Common myeloid progenitor, CD34-positive (primary cell): ENCODE measurements at regions not wholly inside any gene's neighbourhood (a gene's known extent, or its start where the extent isn't known, plus 50 kb on each side); places are given as distances from the start of the nearest gene placed in this dataset.
A peak's percentile ranks its signal among the peaks of the same experiment; 100 is the strongest.

ENCODE experiments used
- CTCF ChIA-PET: fragments of 350-600 bp; sonication (Branson Sonifier 250); formaldehyde crosslinking; loops from one replicate; lab custom pipeline; 2021; ENCODE audit warnings: antibody characterized with exemption; lab: Charles Lee
- POLR2A ChIA-PET: fragments of 350-600 bp; sonication (Branson Sonifier 250); formaldehyde crosslinking; loops from one replicate; lab custom pipeline; 2021; ENCODE audit warnings: antibody characterized with exemption; lab: Charles Lee
- DNase-seq, 3 donors: peaks; one replicate each; pipeline versions ENCODE4 v3.0.0 to v3.0.0-alpha.2; 2013
- H3K27ac ChIP-seq, 2 experiments: 1 replicate in 1 of 2; 2 replicates in 1 of 2; pipeline ENCODE4 v1.7.0; 2013; ENCODE audit warnings: inconsistent platforms in 2 of 2, low read length in 2 of 2, mild to moderate bottlenecking in 2 of 2, low read depth in 1 of 2, moderate library complexity in 1 of 2; ENCODE audit not compliant: severe bottlenecking in 2 of 2, insufficient read depth in 1 of 2, poor library complexity in 1 of 2
- H3K27me3 ChIP-seq, 5 experiments: replicated peaks in 2 of 5; 1 replicate in 3 of 5; 2 replicates in 2 of 5; pipeline versions ENCODE4 v1.6.1 to v1.7.0; 2013; ENCODE audit warnings: low read length in 4 of 5, mild to moderate bottlenecking in 2 of 5, moderate library complexity in 2 of 5, inconsistent platforms in 1 of 5; ENCODE audit not compliant: insufficient read depth in 5 of 5, control insufficient read depth in 4 of 5
- H3K36me3 ChIP-seq, 4 experiments: 1 replicate in 2 of 4; 2 replicates in 2 of 4; pipeline versions ENCODE4 v1.6.1 to v1.7.0; 2013; ENCODE audit warnings: low read length in 3 of 4, control low read depth in 1 of 4, mild to moderate bottlenecking in 1 of 4; ENCODE audit not compliant: control insufficient read depth in 4 of 4, insufficient read depth in 4 of 4
- H3K4me1 ChIP-seq, 4 experiments: 1 replicate in 3 of 4; 2 replicates in 1 of 4; pipeline versions ENCODE4 v1.6.1 to v1.7.1; 2013; ENCODE audit warnings: low read length in 3 of 4, mild to moderate bottlenecking in 3 of 4, control low read depth in 1 of 4, inconsistent platforms in 1 of 4, moderate library complexity in 1 of 4; ENCODE audit not compliant: control insufficient read depth in 4 of 4, insufficient read depth in 4 of 4; ENCODE audit errors: control extremely low read depth in 1 of 4
- H3K4me3 ChIP-seq, 7 experiments: 1 replicate in 4 of 7; 2 replicates in 3 of 7; pipeline versions ENCODE4 v1.5.1 to v1.7.0; 2013; ENCODE audit warnings: mild to moderate bottlenecking in 7 of 7, low read length in 6 of 7, moderate library complexity in 6 of 7, inconsistent platforms in 2 of 7, low read depth in 2 of 7, control low read depth in 1 of 7; ENCODE audit not compliant: insufficient read depth in 4 of 7, control insufficient read depth in 1 of 7; ENCODE audit errors: extremely low read depth in 1 of 7
- H3K9me3 ChIP-seq, 5 experiments: 1 replicate in 4 of 5; 2 replicates in 1 of 5; pipeline versions ENCODE4 v1.6.1 to v1.7.1; 2013; ENCODE audit warnings: low read length in 4 of 5, mild to moderate bottlenecking in 2 of 5, inconsistent platforms in 1 of 5, low read depth in 1 of 5, moderate library complexity in 1 of 5; ENCODE audit not compliant: control insufficient read depth in 4 of 5, insufficient read depth in 2 of 5; ENCODE audit errors: control extremely low read depth in 1 of 5
- WGBS: methylation state at CpG from one replicate; pipeline ENCODE4 v1.1.5; 2013; ENCODE audit not compliant: insufficient coverage; 5-methylcytosine and 5-hydroxymethylcytosine counted together

DNA sequence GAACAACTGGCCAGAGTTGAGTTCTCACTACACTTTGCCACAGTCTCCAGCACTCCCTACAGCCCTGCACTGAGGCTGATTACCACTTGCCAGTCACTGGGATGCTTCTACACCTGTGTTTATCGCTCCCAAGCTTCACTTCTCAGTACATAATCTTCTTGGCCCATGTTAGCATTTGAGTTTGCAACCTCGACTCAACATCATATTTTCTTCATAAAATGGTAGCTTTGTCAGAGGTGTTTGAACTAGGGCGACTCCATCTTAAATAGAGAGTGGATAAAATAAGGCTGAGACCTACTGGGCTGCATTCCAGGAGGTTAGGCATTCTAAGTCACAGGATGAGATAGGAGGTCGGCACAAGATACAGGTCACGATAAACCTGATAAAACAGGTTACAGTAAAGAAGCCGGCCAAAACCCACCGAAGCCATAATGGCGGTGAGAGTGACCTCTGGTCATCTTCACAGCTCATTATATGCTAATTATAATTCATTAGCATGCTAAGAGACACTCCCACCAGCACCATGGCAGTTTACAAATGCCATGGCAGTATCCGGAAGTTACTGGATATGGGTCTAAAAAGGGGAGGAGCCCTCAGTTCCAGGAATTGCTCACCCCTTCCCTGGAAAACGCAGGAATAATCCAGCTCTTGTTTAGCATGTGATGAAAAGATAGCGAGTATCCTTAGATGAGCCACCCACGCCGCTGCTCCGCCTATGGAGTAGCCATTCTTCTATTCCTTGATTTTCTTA is 105.8 kb upstream of the KLF6 start:
- CTCF ChIA-PET: no interaction called here
- Histone ChIP-seq H3K36me3 (no peaks in the 10 kb centered on the region), H3K4me1 (peaks cover 0 to 14% (median 8%) of the 10 kb centered on the region in 4 experiments), H3K9me3 (no peaks in the 10 kb centered on the region), H3K27ac (no peak overlapping the region), H3K4me3 (no peak overlapping the region), H3K27me3 (no peaks in the 10 kb centered on the region)
- POLR2A ChIA-PET: interaction anchor here (0.6 kb wide), 1 partner anchor 79 kb away, joined by 3 read pairs; no protein-coding TSS in a partner anchor
- 100% methylated on average over 8 of the region's 14 CpGs for WGBS
- DNase-seq: no peak

DNA sequence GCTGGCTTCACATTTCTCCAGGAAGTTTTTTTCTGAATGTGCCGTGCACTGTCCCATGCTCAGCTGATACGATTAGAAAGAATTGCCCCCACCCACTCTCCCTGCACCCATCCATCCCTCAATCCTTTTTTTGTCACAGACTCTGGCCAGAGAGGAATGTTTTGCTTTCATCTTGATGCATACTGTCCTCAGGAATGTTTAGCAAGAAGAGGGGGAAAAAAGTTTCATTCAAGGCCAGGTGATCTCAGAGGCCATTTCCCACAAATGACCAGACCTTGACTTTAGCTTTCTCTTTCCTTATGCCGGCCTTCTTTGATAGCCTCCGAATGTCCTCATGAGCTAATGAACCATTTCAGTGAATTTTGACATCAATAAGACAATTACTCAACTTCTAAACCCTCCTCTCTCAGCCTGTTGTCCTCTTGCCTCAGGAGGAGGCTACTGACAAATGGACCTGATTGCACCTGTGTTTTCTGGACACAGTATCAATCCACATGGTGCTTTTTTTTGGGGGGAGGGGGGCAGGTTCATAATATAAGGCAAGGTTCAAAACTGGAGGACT is 105.0 kb upstream of the KLF6 start:
- ChIA-PET POLR2A (interaction anchor here (0.6 kb wide), 1 partner anchor 79 kb away, joined by 3 read pairs; no protein-coding TSS in a partner anchor), CTCF (interaction anchor here (1.3 to 1.4 kb wide), 2 partner anchors 9 to 13 kb away, joined by 3 to 4 read pairs; no protein-coding TSS in a partner anchor)
- Histone ChIP-seq H3K4me1 (peaks cover 0 to 14% (median 8%) of the 10 kb centered on the region in 4 experiments), H3K9me3 (no peaks in the 10 kb centered on the region), H3K4me3 (no peak overlapping the region), H3K27ac (no peak overlapping the region), H3K27me3 (no peaks in the 10 kb centered on the region), H3K36me3 (no peaks in the 10 kb centered on the region)
- no peak for DNase-seq
- 97% methylated on average over 4 of the region's 4 CpGs for WGBS

DNA sequence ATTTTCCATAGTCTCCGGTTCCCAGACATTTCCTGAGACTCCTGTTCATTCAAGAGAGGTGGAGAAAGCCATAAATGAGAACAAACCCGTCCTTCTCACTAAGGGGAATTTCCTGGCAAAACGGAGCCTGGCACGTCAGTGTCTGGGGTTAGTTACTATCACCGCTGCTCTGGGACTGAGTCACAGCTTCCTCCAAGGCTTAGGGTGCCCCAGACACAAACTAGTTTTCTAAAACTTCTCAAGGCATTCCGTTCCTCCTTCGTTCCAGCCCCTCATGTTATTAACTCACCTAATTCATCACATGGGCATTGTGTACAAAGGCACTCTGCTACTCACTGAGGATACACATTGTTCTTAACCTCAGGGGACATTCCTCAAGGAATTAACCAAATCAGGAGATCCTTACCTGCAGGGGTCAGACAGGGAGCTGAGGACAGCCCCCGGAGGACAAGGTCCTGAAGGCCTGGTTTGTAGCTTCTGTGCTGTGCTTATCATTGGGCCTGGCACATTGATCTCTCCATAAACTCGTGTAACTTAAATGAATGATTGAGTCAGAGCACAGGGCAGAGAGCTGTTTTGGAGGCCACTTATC is 103.0 kb upstream of the KLF6 start:
- ChIA-PET POLR2A (no interaction called here), CTCF (interaction anchor here (1.5 kb wide), 1 partner anchor 68 kb away, joined by 3 read pairs; no protein-coding TSS in a partner anchor)
- no peak overlapping the region for H3K4me3 ChIP-seq
- WGBS: 65% methylated on average over 7 of the region's 9 CpGs
- H3K4me1 ChIP-seq: peaks cover 0 to 7% (median 5%) of the 10 kb centered on the region in 4 experiments
- H3K36me3 ChIP-seq: no peaks in the 10 kb centered on the region
- H3K27ac ChIP-seq: no peak overlapping the region
- H3K9me3 ChIP-seq: no peaks in the 10 kb centered on the region
- peak in 2 of 3 donors; percentile 60 to 66 for DNase-seq
- no peaks in the 10 kb centered on the region for H3K27me3 ChIP-seq

DNA sequence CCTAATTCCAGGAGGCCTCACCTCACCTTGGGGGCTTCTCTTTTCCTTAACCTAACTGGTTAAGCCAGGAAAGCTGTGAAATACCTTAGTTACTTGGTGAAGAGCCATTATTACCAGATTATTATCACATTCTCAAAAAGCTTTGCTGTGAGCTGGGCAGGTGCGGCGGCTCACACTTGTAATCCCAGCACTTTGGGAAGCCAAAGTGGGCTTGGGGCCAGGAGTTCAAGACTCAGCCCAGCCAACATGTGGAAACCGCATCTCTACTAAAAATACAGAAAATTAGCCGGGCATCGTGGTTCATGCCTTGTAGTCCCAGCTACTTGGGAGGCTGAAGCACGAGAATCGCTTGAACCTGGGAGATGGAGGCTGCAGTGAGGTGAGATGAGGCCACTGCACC is 102.4 kb upstream of the KLF6 start:
- POLR2A ChIA-PET: no interaction called here
- WGBS: 100% methylated on average over 6 of the region's 7 CpGs
- no peak overlapping the region for H3K4me3 ChIP-seq

DNA sequence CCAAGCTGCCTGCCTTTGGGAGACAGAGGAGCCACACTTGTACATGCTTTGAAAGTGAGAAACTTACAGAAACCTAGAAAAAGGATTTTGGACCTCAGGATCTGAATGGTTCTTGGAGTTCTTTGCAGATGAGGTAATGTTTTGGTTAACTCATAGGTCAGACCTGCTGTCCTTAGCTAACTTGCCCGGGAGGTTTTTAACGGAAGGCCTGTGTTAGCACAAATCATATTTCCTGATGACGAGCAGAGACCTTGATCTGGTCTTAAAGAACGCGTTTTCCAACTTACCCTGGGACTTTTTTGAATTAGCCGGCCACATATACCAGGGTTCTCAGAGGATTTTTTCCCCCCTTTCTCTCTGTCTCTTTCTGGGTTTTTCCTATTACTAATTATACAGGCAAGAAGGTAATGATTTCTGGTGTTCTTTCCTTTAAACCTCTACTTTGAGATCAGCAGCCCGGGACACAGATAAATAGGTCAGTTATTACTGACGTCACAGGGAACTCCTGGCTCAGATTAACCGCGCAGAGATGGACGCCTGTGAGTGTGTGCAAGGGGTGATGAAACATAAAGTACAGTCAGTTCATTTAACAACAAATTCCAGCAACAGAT is 101.7 kb upstream of the KLF6 start:
- H3K27me3 ChIP-seq: no peaks in the 10 kb centered on the region
- no peaks in the 10 kb centered on the region for H3K9me3 ChIP-seq
- H3K4me3 ChIP-seq: no peak overlapping the region
- H3K4me1 ChIP-seq: peaks cover 0 to 4% (median 0%) of the 10 kb centered on the region in 4 experiments
- no peaks in the 10 kb centered on the region for H3K36me3 ChIP-seq
- no peak for DNase-seq
- POLR2A ChIA-PET: no interaction called here
- H3K27ac ChIP-seq: no peak overlapping the region
- CTCF ChIA-PET: interaction anchor here (1.5 kb wide), 1 partner anchor 67 kb away, joined by 3 read pairs; no protein-coding TSS in a partner anchor
- 100% methylated on average over 5 of the region's 11 CpGs for WGBS

More for the DNA sequence above, 102.4 kb upstream of the KLF6 start:
- peaks cover 0 to 4% (median 0%) of the 10 kb centered on the region in 4 experiments for H3K4me1 ChIP-seq
- no peaks in the 10 kb centered on the region for H3K36me3 ChIP-seq
- no peak for DNase-seq
- no peak overlapping the region for H3K27ac ChIP-seq
- H3K9me3 ChIP-seq: no peaks in the 10 kb centered on the region
- CTCF ChIA-PET: interaction anchor here (1.5 kb wide), 1 partner anchor 67 kb away, joined by 3 read pairs; no protein-coding TSS in a partner anchor
- H3K27me3 ChIP-seq: no peaks in the 10 kb centered on the region

DNA sequence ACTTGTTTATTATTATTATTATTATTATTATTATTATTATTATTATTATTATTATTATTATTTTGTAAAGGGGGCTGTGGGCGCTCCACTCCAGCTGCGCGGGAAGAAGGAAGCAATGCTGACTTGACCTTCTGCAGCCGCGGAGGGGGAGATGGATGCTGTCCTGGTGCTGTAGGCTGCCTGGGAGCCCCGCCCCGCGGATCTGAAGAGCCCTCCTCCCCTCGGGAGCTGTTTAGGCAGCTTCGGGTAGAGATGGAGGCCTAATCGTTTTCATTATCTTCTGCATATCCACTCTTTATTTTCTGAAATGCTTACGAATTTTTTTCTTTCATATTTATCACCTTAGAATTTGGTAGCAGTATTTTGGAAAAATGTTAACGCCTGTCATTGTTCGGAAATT is 101.2 kb upstream of the KLF6 start:
- H3K9me3 ChIP-seq: no peaks in the 10 kb centered on the region
- peaks cover 0 to 4% (median 0%) of the 10 kb centered on the region in 4 experiments for H3K4me1 ChIP-seq
- H3K27me3 ChIP-seq: no peaks in the 10 kb centered on the region
- ChIA-PET CTCF (interaction anchor here (1.5 kb wide), 1 partner anchor 8 kb away, joined by 3 read pairs; no protein-coding TSS in a partner anchor), POLR2A (no interaction called here)
- H3K27ac ChIP-seq: no peak overlapping the region
- 98% methylated on average over 7 of the region's 14 CpGs for WGBS
- no peaks in the 10 kb centered on the region for H3K36me3 ChIP-seq
- H3K4me3 ChIP-seq: no peak overlapping the region
- no peak for DNase-seq
